ENCODE measurements at regions not wholly inside any gene's neighbourhood (a gene's known extent, or its start where the extent isn't known, plus 50 kb on each side); places are given as distances from the start of the nearest gene placed in this dataset.
"Not testable (repeated sequence)": the region's sequence is repeated elsewhere in the genome, so short reads cannot be mapped to it uniquely, and the experiment has no call there.

- not testable (repeated sequence) for TF ChIP-seq CTCF, POLR2A (IDR thresholded peaks at IDR 0.05)
Measured at GRCh38 chr16:46381344-46381743, 239.8 kb downstream of the SHCBP1 start.
